Upper lobe of left lung (tissue), 4 donors: ENCODE measurements at regions not wholly inside any gene's neighbourhood (a gene's known extent, or its start where the extent isn't known, plus 50 kb on each side); places are given as distances from the start of the nearest gene placed in this dataset.

Source experiments
- CTCF ChIP-seq, 6 experiments: fragments of 450-650 bp in 4 of 6; fragments of 200-600 bp in 2 of 6; sonication (generic) in 2 of 6; IDR thresholded peaks; one replicate each; pipeline ENCODE4 v1.5.1; 2016 to 2019; ENCODE audit warnings: antibody characterized with exemption in 6 of 6
- EP300 ChIP-seq, 4 donors: sonication (generic); formaldehyde crosslinking; IDR thresholded peaks; one replicate each; pipeline ENCODE4 v1.5.1; 2017; ENCODE audit warnings: antibody characterized with exemption in 4 of 4, control low read depth in 2 of 4

GRCh38 chr4:83751336-83751949, 215.5 kb downstream of the GPAT3 start:
- TF ChIP-seq CTCF (IDR thresholded peaks at IDR 0.05): no peak
- no peak for TF ChIP-seq EP300 (IDR thresholded peaks at IDR 0.05)
